OCI-LY3 (cell line): ENCODE measurements at regions not wholly inside any gene's neighbourhood (a gene's known extent, or its start where the extent isn't known, plus 50 kb on each side); places are given as distances from the start of the nearest gene placed in this dataset.

Experiments
- H2AFZ ChIP-seq: fragments of 200-600, 300-600 bp; shearing (Covaris generic); 2 replicates; pipeline ENCODE4 v1.6.0; 2014; ENCODE audit warnings: antibody characterized with exemption, low read depth, low read length
- H3K27ac ChIP-seq: fragments of 200-600, 300-600 bp; sonication (generic); 2 replicates; pipeline ENCODE4 v1.5.1; 2014; ENCODE audit warnings: mild to moderate bottlenecking, low read length, moderate library complexity, mixed read lengths
- H3K27me3 ChIP-seq: fragments of 200-600, 300-600 bp; sonication (generic); 2 replicates; pipeline ENCODE4 v1.6.1; 2014; ENCODE audit warnings: low read depth, low read length, mixed read lengths
- H3K36me3 ChIP-seq: fragments of 200-600, 300-600 bp; sonication (generic); replicated peaks from 2 replicates; pipeline ENCODE3; 2014; ENCODE audit warnings: low read depth, low read length, mixed read lengths
- H3K4me1 ChIP-seq: fragments of 300-600, 200-600 bp; sonication (generic); 2 replicates; pipeline ENCODE4 v1.6.1; 2014; ENCODE audit warnings: low read length, mixed read lengths
- H3K4me2 ChIP-seq: fragments of 200-600, 300-600 bp; sonication (generic); 2 replicates; pipeline ENCODE4 v1.6.1; 2014; ENCODE audit warnings: low read length, mixed read lengths
- H3K4me3 ChIP-seq: fragments of 300-600, 200-600 bp; sonication (generic); 2 replicates; pipeline ENCODE4 v1.5.1; 2014; ENCODE audit warnings: antibody characterized with exemption, mild to moderate bottlenecking, low read length, moderate library complexity
- H3K79me2 ChIP-seq: fragments of 300-600, 200-600 bp; shearing (Covaris generic); 2 replicates; pipeline ENCODE4 v1.6.1; 2014; ENCODE audit warnings: mild to moderate bottlenecking, low read length, mixed read lengths
- H3K9ac ChIP-seq: fragments of 300-600, 200-600 bp; shearing (Covaris generic); 2 replicates; pipeline ENCODE4 v1.6.0; 2014; ENCODE audit warnings: mild to moderate bottlenecking, low read length, moderate library complexity
- H3K9me3 ChIP-seq: fragments of 200-600, 300-600 bp; shearing (Covaris generic); 2 replicates; pipeline ENCODE4 v1.6.1; 2014; ENCODE audit warnings: low read length, mixed read lengths; ENCODE audit not compliant: insufficient read depth
- H4K20me1 ChIP-seq: fragments of 200-600, 300-600 bp; sonication (generic); 2 replicates; pipeline ENCODE4 v1.6.1; 2016; ENCODE audit warnings: low read length, mixed read lengths; ENCODE audit not compliant: insufficient read depth
- EZH2phosphoT487 ChIP-seq: fragments of 200-600 bp; shearing (Covaris generic); IDR thresholded peaks from 2 replicates; pipeline ENCODE4 v1.6.1; 2018; ENCODE audit warnings: antibody characterized with exemption, mixed run types, low read depth
- TF ChIP-seq, protein P1 (sequence below): fragments of 200-600, 300-600 bp; sonication (generic); IDR thresholded peaks from 2 replicates; pipeline ENCODE4 v1.5.1; 2014; ENCODE audit warnings: antibody characterized with exemption, low read length, low read depth

- H3K79me2 ChIP-seq = no peaks in the 10 kb centered on the region
- H2AFZ ChIP-seq = no peak overlapping the region
- no peak for TF ChIP-seq EZH2phosphoT487
- TF ChIP-seq, protein P1, sequence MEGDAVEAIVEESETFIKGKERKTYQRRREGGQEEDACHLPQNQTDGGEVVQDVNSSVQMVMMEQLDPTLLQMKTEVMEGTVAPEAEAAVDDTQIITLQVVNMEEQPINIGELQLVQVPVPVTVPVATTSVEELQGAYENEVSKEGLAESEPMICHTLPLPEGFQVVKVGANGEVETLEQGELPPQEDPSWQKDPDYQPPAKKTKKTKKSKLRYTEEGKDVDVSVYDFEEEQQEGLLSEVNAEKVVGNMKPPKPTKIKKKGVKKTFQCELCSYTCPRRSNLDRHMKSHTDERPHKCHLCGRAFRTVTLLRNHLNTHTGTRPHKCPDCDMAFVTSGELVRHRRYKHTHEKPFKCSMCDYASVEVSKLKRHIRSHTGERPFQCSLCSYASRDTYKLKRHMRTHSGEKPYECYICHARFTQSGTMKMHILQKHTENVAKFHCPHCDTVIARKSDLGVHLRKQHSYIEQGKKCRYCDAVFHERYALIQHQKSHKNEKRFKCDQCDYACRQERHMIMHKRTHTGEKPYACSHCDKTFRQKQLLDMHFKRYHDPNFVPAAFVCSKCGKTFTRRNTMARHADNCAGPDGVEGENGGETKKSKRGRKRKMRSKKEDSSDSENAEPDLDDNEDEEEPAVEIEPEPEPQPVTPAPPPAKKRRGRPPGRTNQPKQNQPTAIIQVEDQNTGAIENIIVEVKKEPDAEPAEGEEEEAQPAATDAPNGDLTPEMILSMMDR = no peak
- no peaks in the 10 kb centered on the region for H3K27me3 ChIP-seq
- H3K27ac ChIP-seq = no peak overlapping the region
- no peaks in the 10 kb centered on the region for H3K9me3 ChIP-seq
- H4K20me1 ChIP-seq = no peaks in the 10 kb centered on the region
- H3K4me2 ChIP-seq = no peak overlapping the region
- H3K9ac ChIP-seq = no peak overlapping the region
- H3K36me3 ChIP-seq = no peaks in the 10 kb centered on the region
- H3K4me3 ChIP-seq = no peak overlapping the region
- H3K4me1 ChIP-seq = no peaks in the 10 kb centered on the region
Measured at GRCh38 chr1:5479876-5480646, 512.2 kb downstream of the NPHP4 start.

DNA sequence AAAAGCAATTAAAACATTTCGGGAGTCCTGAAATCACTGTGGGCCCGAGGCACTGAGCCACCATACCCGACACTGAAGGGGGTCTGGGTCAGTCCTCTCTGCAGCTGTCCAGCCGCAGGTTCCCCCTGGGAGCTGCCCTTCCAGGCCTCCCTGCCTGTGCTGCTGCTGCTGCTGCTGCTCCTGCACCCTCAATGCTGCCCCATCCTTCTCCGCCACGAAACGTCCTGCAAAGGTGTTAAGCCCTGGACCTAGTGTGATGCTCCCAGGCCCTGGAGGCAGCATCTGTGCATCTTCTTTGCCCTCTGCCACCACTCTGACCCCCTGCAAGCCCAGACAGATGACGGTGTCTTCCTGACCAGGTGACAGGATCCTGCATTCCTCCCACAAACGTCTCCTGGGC is 513.3 kb downstream of the NPHP4 start:
- H3K27ac ChIP-seq = no peak overlapping the region

DNA sequence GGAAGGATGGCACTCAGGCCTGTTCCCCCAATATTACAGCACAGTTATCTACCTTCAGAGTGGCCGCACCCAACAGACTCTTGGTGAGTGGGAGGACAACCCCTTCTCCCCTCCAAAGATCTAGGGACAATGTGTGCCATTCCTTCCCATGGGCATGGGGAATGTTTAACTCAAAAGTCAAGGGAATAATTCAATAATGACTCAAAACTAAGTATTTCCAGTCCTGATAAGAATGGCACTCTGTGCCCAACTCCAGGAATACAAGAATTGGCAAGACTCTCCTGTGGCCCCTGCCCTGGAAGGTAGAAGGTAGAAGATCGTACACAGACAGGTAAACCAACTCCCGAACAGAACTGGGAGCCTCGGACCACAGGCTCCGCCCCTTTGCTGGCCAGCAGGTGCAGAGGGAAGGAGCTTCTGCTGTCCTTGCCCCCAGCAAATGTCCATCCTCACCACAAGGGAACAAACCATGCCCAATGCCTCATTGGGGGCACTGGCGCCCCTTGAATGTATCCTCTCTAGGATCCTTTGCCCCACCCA is 514.0 kb downstream of the NPHP4 start:
- Histone ChIP-seq H2AFZ (no peak overlapping the region), H3K4me3 (no peak overlapping the region), H4K20me1 (no peaks in the 10 kb centered on the region), H3K79me2 (no peaks in the 10 kb centered on the region), H3K9ac (no peak overlapping the region), H3K27ac (no peak overlapping the region), H3K36me3 (no peaks in the 10 kb centered on the region), H3K4me2 (no peak overlapping the region), H3K9me3 (no peaks in the 10 kb centered on the region), H3K27me3 (no peaks in the 10 kb centered on the region), H3K4me1 (no peaks in the 10 kb centered on the region)
- TF ChIP-seq, protein P1 = no peak
- TF ChIP-seq EZH2phosphoT487 = no peak

More for the DNA sequence above, 513.3 kb downstream of the NPHP4 start:
- H3K79me2 ChIP-seq = no peaks in the 10 kb centered on the region
- H3K27me3 ChIP-seq = no peaks in the 10 kb centered on the region
- H3K4me2 ChIP-seq = no peak overlapping the region
- no peaks in the 10 kb centered on the region for H4K20me1 ChIP-seq
- no peak overlapping the region for H2AFZ ChIP-seq
- TF ChIP-seq, protein P1 = no peak
- no peak for TF ChIP-seq EZH2phosphoT487
- H3K9me3 ChIP-seq = no peaks in the 10 kb centered on the region
- no peak overlapping the region for H3K4me3 ChIP-seq
- H3K4me1 ChIP-seq = no peaks in the 10 kb centered on the region
- H3K36me3 ChIP-seq = no peaks in the 10 kb centered on the region
- H3K9ac ChIP-seq = no peak overlapping the region

GRCh38 chr1:5477716-5478115 is 514.5 kb downstream of the NPHP4 start:
- no peaks in the 10 kb centered on the region for H4K20me1 ChIP-seq
- no peak overlapping the region for H2AFZ ChIP-seq
- TF ChIP-seq EZH2phosphoT487 = no peak
- TF ChIP-seq, protein P1 = no peak
- H3K36me3 ChIP-seq = no peaks in the 10 kb centered on the region
- H3K79me2 ChIP-seq = no peaks in the 10 kb centered on the region
- H3K4me3 ChIP-seq = no peak overlapping the region
- no peak overlapping the region for H3K9ac ChIP-seq
- no peaks in the 10 kb centered on the region for H3K27me3 ChIP-seq
- no peak overlapping the region for H3K4me2 ChIP-seq
- H3K4me1 ChIP-seq = no peaks in the 10 kb centered on the region
- H3K27ac ChIP-seq = no peak overlapping the region
- H3K9me3 ChIP-seq = no peaks in the 10 kb centered on the region
